Activated T-cell treated with anti-CD3 and anti-CD28 coated beads, Interleukin-2, amount 50 U/mL, for 24 hours (primary cell): ENCODE measurements at regions not wholly inside any gene's neighbourhood (a gene's known extent, or its start where the extent isn't known, plus 50 kb on each side); places are given as distances from the start of the nearest gene placed in this dataset.

ENCODE experiments used
- DNase-seq: peaks from one replicate; pipeline ENCODE4 v3.0.0-alpha.2; 2020
- H3K27ac Mint-ChIP-seq: 2 replicates; pipeline ENCODE4 v1.8.0; 2020; ENCODE audit warnings: mild to moderate bottlenecking, mixed read lengths
- H3K27me3 Mint-ChIP-seq: 2 replicates; pipeline ENCODE4 v1.8.0; 2020; ENCODE audit warnings: mixed read lengths
- H3K36me3 Mint-ChIP-seq: 2 replicates; pipeline ENCODE4 v1.8.0; 2020; ENCODE audit warnings: low read depth, mixed read lengths
- H3K4me1 Mint-ChIP-seq: 2 replicates; pipeline ENCODE4 v1.8.0; 2020; ENCODE audit warnings: low read depth, mixed read lengths
- H3K4me3 Mint-ChIP-seq: 2 replicates; pipeline ENCODE4 v1.8.0; 2020; ENCODE audit warnings: mild to moderate bottlenecking, moderate library complexity, mixed read lengths
- H3K9me3 Mint-ChIP-seq: 2 replicates; pipeline ENCODE4 v1.8.0; 2020; ENCODE audit warnings: mixed read lengths

- H3K27me3 Mint-ChIP-seq, result peaks cover 68% of the 10 kb centered on the region
- no peak overlapping the region for H3K27ac Mint-ChIP-seq
- peaks cover 2% of the 10 kb centered on the region for H3K4me1 Mint-ChIP-seq
- no peaks in the 10 kb centered on the region for H3K36me3 Mint-ChIP-seq
- H3K4me3 Mint-ChIP-seq, result no peak overlapping the region
- H3K9me3 Mint-ChIP-seq, result no peaks in the 10 kb centered on the region
- DNase-seq, result no peak
These were observed 53.7 kb downstream of the CAMK2N1 start for GRCh38 chr1:20432341-20432740.

GRCh38 chr1:20431176-20431460 is 54.9 kb downstream of the CAMK2N1 start:
- Mint-ChIP-seq H3K27me3 (peaks cover 73% of the 10 kb centered on the region), H3K4me1 (peaks cover 11% of the 10 kb centered on the region), H3K4me3 (no peak overlapping the region), H3K27ac (no peak overlapping the region), H3K9me3 (no peaks in the 10 kb centered on the region), H3K36me3 (no peaks in the 10 kb centered on the region)
- no peak for DNase-seq

- Mint-ChIP-seq H3K27ac (no peak overlapping the region), H3K27me3 (peaks cover 73% of the 10 kb centered on the region), H3K36me3 (no peaks in the 10 kb centered on the region), H3K4me3 (no peak overlapping the region), H3K4me1 (peaks cover 12% of the 10 kb centered on the region), H3K9me3 (no peaks in the 10 kb centered on the region)
- DNase-seq, result peak; percentile 62
These were observed 55.4 kb downstream of the CAMK2N1 start for GRCh38 chr1:20430355-20431175.

- no peak overlapping the region for H3K4me3 Mint-ChIP-seq
- no peak overlapping the region for H3K27ac Mint-ChIP-seq
- DNase-seq, result no peak
- H3K9me3 Mint-ChIP-seq, result peaks cover 3% of the 10 kb centered on the region
- peaks cover 73% of the 10 kb centered on the region for H3K27me3 Mint-ChIP-seq
- H3K36me3 Mint-ChIP-seq, result no peaks in the 10 kb centered on the region
- peaks cover 12% of the 10 kb centered on the region for H3K4me1 Mint-ChIP-seq
These were observed 56.7 kb downstream of the CAMK2N1 start for GRCh38 chr1:20429296-20429695.

- DNase-seq, result no peak
- peaks cover 3% of the 10 kb centered on the region for H3K9me3 Mint-ChIP-seq
- no peak overlapping the region for H3K4me3 Mint-ChIP-seq
- no peak overlapping the region for H3K27ac Mint-ChIP-seq
- H3K4me1 Mint-ChIP-seq, result peaks cover 12% of the 10 kb centered on the region
- H3K36me3 Mint-ChIP-seq, result no peaks in the 10 kb centered on the region
- peaks cover 72% of the 10 kb centered on the region for H3K27me3 Mint-ChIP-seq
These were observed 57.2 kb downstream of the CAMK2N1 start for GRCh38 chr1:20428841-20429240.

- peaks cover 13% of the 10 kb centered on the region for H3K9me3 Mint-ChIP-seq
- DNase-seq, result peak; percentile 33
- peaks cover 12% of the 10 kb centered on the region for H3K4me1 Mint-ChIP-seq
- no peak overlapping the region for H3K4me3 Mint-ChIP-seq
- no peaks in the 10 kb centered on the region for H3K36me3 Mint-ChIP-seq
- H3K27ac Mint-ChIP-seq, result no peak overlapping the region
- H3K27me3 Mint-ChIP-seq, result peaks cover 65% of the 10 kb centered on the region
These were observed 59.1 kb downstream of the CAMK2N1 start for GRCh38 chr1:20426923-20427322.

- no peaks in the 10 kb centered on the region for H3K36me3 Mint-ChIP-seq
- H3K4me3 Mint-ChIP-seq, result no peak overlapping the region
- H3K27me3 Mint-ChIP-seq, result peaks cover 65% of the 10 kb centered on the region
- H3K9me3 Mint-ChIP-seq, result peaks cover 13% of the 10 kb centered on the region
- no peak for DNase-seq
- H3K4me1 Mint-ChIP-seq, result peaks cover 12% of the 10 kb centered on the region
- H3K27ac Mint-ChIP-seq, result no peak overlapping the region
These were observed 59.6 kb downstream of the CAMK2N1 start for GRCh38 chr1:20426371-20426770.

- H3K36me3 Mint-ChIP-seq, result no peaks in the 10 kb centered on the region
- no peak overlapping the region for H3K27ac Mint-ChIP-seq
- DNase-seq, result no peak
- H3K9me3 Mint-ChIP-seq, result peaks cover 13% of the 10 kb centered on the region
- no peak overlapping the region for H3K4me3 Mint-ChIP-seq
- H3K4me1 Mint-ChIP-seq, result peaks cover 12% of the 10 kb centered on the region
- peaks cover 64% of the 10 kb centered on the region for H3K27me3 Mint-ChIP-seq
These were observed 60.4 kb downstream of the CAMK2N1 start for GRCh38 chr1:20425622-20426021.

- H3K27ac Mint-ChIP-seq, result no peak overlapping the region
- H3K4me1 Mint-ChIP-seq, result peaks cover 12% of the 10 kb centered on the region
- no peak overlapping the region for H3K4me3 Mint-ChIP-seq
- H3K9me3 Mint-ChIP-seq, result peaks cover 13% of the 10 kb centered on the region
- no peaks in the 10 kb centered on the region for H3K36me3 Mint-ChIP-seq
- no peak for DNase-seq
- H3K27me3 Mint-ChIP-seq, result peaks cover 63% of the 10 kb centered on the region
These were observed 62.7 kb downstream of the CAMK2N1 start for GRCh38 chr1:20423169-20423795.

- peaks cover 66% of the 10 kb centered on the region for H3K27me3 Mint-ChIP-seq
- peaks cover 13% of the 10 kb centered on the region for H3K9me3 Mint-ChIP-seq
- no peak overlapping the region for H3K4me3 Mint-ChIP-seq
- no peaks in the 10 kb centered on the region for H3K36me3 Mint-ChIP-seq
- H3K27ac Mint-ChIP-seq, result no peak overlapping the region
- peaks cover 2% of the 10 kb centered on the region for H3K4me1 Mint-ChIP-seq
- no peak for DNase-seq
These were observed 64.6 kb downstream of the CAMK2N1 start for GRCh38 chr1:20421441-20421840.

- Mint-ChIP-seq H3K27me3 (peaks cover 48% of the 10 kb centered on the region), H3K4me1 (no peaks in the 10 kb centered on the region), H3K27ac (no peak overlapping the region), H3K4me3 (no peak overlapping the region), H3K36me3 (no peaks in the 10 kb centered on the region), H3K9me3 (peaks cover 1% of the 10 kb centered on the region)
- DNase-seq, result no peak
These were observed 68.4 kb downstream of the CAMK2N1 start for GRCh38 chr1:20417581-20417980.

GRCh38 chr1:20416706-20417105 is 69.3 kb downstream of the CAMK2N1 start:
- Mint-ChIP-seq H3K36me3 (no peaks in the 10 kb centered on the region), H3K9me3 (no peaks in the 10 kb centered on the region), H3K27me3 (peaks cover 40% of the 10 kb centered on the region), H3K27ac (no peak overlapping the region), H3K4me3 (no peak overlapping the region), H3K4me1 (no peaks in the 10 kb centered on the region)
- DNase-seq, result no peak

- no peak overlapping the region for H3K27ac Mint-ChIP-seq
- DNase-seq, result no peak
- H3K9me3 Mint-ChIP-seq, result no peaks in the 10 kb centered on the region
- no peak overlapping the region for H3K4me3 Mint-ChIP-seq
- no peaks in the 10 kb centered on the region for H3K4me1 Mint-ChIP-seq
- no peaks in the 10 kb centered on the region for H3K36me3 Mint-ChIP-seq
- peaks cover 15% of the 10 kb centered on the region for H3K27me3 Mint-ChIP-seq
These were observed 72.3 kb downstream of the CAMK2N1 start for GRCh38 chr1:20413776-20414140.

GRCh38 chr1:20413136-20413775 is 72.8 kb downstream of the CAMK2N1 start:
- DNase-seq, result no peak
- H3K27me3 Mint-ChIP-seq, result peaks cover 13% of the 10 kb centered on the region
- no peaks in the 10 kb centered on the region for H3K36me3 Mint-ChIP-seq
- H3K9me3 Mint-ChIP-seq, result no peaks in the 10 kb centered on the region
- no peaks in the 10 kb centered on the region for H3K4me1 Mint-ChIP-seq
- no peak overlapping the region for H3K4me3 Mint-ChIP-seq
- no peak overlapping the region for H3K27ac Mint-ChIP-seq
